GM19238 (cell line): ENCODE measurements at regions not wholly inside any gene's neighbourhood (a gene's known extent, or its start where the extent isn't known, plus 50 kb on each side); places are given as distances from the start of the nearest gene placed in this dataset.
"Not testable (repeated sequence)": the region's sequence is repeated elsewhere in the genome, so short reads cannot be mapped to it uniquely, and the experiment has no call there.

ENCODE experiments used
- DNase-seq: peaks from one replicate; pipeline ENCODE4 v3.0.0; 2011; ENCODE audit warnings: low spot score; ENCODE audit not compliant: insufficient read length

DNA sequence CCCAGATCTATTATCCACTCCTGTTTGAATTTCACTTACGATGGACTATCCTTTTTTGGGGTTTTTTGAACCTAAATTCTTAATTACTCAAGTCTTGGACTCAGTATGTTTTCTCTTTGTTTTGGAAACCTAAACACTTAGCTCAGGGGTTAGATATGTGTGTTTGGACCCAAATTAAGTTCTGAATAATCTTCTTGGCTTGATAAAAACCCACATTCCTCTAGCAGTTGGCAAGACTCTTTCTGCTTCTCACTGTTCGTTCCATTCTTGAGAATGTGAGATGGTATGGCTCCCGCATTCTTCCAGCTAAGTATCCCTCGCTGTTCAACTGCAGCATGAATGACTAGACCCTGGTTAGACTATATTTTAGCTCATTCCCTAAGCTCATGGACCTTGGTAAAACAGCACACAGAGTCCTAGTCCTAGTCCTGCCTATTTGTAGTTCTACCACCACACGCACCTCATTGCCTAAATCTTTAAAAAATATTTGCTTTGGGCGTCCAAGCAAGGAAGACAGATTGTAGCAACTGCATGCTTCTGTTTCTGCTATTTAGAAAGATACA, 860.0 kb downstream of the RPS29 start:
- DNase-seq: no peak

GRCh38 chr14:48725051-48725734, 861.0 kb downstream of the RPS29 start:
- DNase-seq: no peak

DNA sequence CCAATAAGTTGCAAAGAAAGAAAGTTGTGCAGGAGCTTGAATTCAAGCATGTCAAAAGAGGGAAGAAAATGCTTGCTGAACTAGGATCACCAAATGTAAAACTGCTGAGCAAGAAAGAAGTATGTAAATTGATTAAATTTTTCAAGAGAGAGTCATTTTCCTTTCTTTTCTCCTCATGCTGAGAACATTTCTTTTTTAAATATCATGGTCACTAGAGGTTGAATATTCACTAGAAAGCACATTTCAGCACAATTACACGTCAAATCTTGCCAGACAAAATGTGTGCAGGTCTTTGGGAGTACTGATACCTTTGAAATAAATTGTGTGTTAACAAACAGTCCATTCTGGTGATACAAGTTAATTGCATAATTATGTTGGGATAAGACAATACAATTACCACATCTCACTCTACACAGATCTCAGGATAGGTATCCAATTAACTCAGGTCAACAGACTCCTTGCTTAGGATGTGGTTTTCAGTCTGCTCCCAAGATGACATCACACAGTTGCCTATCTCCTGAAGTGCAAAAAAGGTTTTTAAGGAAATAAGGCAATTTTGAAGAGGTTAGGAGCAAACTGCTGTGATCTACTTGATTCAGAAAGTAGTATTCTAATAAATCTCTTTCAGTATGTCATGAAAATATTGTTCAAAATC, 862.2 kb downstream of the RPS29 start:
- DNase-seq: no peak

- DNase-seq: no peak
Observed at GRCh38 chr14:48714366-48714765, 871.8 kb downstream of the RPS29 start.

GRCh38 chr14:48710133-48710532, 876.0 kb downstream of the RPS29 start:
- no peak for DNase-seq

DNA sequence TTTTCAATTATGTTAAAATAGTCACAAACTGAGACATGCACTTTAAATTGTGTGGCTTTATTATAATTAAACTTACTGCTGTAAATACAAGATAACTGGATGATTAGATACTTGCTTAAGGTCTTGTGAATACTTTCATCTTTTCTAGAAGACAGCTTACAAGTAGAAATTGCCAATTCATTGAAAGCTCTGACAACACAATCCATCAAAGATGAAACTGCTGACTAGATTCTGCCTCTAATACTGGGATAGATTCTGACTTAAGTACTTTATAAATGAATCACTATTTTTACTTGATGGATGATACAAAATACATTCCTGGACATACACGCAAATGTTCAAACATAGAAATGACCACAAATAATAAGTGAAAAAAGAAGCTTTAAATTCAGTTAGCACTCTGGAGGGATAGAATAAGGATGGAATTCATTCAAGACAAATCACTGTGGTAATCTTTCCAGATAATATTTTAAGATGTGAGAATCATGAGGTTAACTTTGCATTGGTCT, 876.8 kb downstream of the RPS29 start:
- no peak for DNase-seq

DNA sequence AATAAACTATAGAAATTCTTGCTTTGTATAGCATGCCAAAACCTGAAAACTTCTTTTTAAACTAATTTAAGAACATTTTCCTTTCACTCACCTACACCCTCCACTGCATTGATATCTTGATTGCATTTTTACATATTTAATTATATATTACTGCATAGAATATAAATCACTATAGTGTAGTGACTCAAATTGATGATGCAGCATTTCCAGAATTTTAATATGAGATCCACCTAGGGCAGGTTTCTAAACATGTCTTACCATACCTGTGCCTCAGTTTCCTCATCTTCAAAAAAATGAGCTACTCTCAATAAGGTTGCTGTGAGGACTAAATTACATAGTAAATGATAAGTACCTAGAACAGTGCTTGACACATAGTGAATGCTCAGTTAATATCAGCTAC, 881.5 kb downstream of the RPS29 start:
- DNase-seq: no peak

GRCh38 chr14:48703728-48704467, 882.3 kb downstream of the RPS29 start:
- DNase-seq: no peak

DNA sequence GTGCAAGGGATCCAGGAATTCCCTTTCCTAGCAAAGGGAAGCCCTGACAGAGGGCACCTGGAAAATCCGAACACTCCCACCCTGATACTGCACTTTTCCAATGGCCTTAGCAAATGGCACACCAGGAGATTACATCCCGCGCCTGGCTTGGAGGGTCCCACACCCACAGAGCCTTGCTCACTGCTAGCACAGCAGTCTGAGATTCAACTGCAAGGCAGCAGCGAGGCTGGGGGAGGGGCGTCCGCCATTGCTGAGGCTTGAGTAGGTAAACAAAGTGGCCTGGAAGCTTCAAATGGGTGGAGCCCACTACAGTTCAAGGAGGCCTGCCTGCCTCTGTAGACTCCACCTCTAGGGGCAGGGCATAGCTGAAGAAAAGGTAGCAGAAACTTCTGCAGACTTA, 888.8 kb downstream of the RPS29 start:
- not testable (repeated sequence) for DNase-seq

DNA sequence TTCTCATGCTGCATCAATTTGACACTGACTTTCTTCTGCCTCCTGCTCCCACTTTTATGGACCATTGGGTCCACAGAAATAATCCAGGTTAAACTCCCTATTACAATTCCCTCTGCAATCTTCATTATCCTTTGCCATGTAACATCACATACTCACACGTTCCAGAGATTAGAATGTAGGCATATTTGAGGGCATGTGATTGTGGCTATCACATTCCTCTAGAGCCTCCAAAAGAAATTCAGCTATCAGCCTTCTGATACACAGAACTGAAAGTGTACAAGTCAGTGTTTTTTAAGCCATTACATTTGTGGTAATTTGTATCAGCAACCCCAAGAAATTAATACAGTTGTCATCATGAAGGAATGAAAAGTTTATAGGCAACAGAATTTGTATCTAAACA, 892.4 kb downstream of the RPS29 start:
- DNase-seq: no peak

DNA sequence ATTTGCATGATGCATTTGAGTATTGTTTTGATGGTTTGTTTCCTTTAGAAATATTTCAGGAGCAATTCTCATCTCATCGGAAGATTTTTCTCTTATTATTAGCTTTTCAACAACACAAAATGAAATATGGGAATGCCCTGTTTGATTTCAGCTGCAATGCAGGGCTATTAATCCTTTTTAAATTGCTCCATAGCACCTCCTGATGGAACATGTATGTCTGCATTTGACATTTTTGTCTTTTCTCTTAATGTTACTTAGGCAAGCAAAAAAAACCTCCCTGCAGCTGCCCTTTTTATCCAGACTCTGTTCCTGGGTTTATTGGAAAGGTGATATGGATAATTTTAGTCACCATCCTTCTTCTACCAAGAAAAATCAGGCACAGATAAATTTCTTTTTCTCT, 895.8 kb downstream of the RPS29 start:
- no peak for DNase-seq

DNA sequence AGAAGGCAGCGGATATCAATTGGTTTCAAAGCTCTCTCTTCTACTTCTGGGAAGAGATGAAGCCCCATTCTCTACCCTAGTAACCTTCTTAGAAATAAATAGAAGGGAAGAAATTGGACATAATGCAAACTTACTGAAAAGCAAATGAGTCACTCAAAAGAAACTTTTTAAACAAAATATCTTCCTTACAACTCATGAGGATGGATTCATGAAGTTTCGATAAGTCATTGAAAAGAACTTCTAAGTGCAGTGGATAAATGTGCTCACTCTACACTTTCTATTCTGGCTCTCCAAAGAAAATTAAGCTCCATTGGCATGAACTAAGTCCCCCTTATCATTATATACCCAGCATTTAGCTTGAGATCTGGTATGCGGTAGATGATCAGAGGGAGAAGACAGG, 899.5 kb downstream of the RPS29 start:
- DNase-seq: no peak

DNA sequence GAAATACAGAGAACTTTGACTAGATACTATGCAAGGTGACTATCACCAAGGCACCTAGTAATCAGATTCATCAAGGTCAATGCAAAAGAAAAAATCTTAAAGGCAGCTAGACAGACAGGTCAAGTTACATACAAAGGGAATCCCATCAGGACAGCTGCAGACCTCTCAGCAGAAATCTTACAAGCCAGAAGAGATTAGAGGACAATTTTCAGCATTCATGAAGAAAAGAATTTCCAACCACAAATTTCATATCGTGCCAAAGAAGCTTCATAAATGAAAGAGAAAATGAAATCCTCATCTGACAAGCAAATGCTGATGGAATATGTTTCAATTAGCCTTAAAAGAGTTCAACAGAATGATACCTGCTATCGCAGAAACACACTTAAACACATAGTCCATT, 913.7 kb downstream of the RPS29 start:
- no peak for DNase-seq

- no peak for DNase-seq
Observed at GRCh38 chr14:48670939-48671338, 915.2 kb downstream of the RPS29 start.

DNA sequence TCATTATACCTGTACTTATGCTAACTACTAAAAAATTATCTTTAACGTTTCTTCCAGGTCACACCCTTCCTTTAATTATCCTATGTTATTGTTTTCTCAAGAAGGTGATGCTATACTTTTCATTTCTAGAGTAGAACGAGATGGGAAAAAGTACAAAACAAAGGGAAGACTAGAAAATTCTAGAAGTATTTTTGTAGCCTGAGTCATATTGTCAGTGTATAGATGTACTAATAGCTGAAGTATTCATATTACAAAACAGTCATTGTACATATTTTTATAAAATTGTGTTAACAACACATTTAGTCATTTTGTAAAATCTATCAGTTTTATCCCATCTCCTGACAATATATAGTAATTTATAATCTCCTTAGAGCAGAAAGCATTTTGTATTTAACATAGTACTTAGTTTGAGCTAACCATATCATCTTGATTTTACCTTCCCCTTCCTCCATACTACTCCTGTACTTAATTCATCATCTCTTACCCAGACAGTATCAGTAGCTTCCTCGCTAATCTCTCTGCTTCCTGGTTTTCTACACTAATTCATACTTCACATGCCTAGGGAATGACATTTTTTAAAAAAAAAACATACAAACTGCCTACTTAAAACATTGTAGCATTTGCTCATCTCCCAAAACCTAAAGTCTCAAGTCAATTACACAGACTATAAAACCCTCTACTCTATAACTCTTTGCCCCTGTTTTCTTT, 920.9 kb downstream of the RPS29 start:
- DNase-seq: no peak

GRCh38 chr14:48643241-48643640, 942.9 kb downstream of the RPS29 start:
- DNase-seq: no peak

- no peak for DNase-seq
Observed at GRCh38 chr14:48628870-48629269, 953.5 kb upstream of the MDGA2 start.

DNA sequence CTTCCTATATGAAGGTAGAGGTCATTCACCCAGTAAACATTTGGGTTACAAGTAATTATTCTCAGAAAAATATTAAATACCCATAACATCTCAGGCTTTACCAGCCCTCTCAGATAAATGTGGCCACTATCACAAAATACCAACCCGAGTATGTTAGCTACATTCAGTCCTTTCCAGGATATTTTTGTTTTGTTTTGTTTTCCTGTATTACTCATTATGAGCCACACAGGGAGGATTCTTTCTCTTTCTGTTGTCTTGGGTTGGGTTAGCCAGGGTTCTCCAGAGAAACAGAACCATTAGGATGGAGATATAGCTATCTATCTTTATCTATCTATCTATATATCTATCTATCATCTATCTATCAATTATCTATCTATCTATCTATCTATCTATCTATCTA, 947.6 kb upstream of the MDGA2 start:
- no peak for DNase-seq

GRCh38 chr14:48618057-48618456, 942.7 kb upstream of the MDGA2 start:
- no peak for DNase-seq

DNA sequence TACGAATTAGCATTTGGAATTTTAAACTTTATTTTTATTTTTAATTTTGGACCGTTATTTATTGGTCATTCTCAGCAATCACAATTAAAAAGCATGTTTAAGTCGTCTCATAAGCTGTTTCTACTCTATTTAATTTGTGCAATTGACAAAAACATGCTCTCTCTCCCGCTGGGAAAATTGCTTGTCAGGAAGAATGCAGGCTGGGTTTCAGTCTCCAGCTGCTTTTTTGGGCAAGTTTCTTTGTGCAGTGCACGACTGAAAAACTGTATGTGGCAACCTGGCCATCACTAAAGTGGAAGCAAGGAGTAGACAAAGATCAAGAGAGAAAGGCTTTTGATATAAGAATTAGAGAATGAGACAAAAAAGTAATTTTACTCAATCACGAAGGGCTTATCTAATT, 941.5 kb upstream of the MDGA2 start:
- DNase-seq: no peak

GRCh38 chr14:48615618-48616017, 940.2 kb upstream of the MDGA2 start:
- no peak for DNase-seq

GRCh38 chr14:48614003-48614402, 938.6 kb upstream of the MDGA2 start:
- DNase-seq: no peak
